ENCODE measurements at regions not wholly inside any gene's neighbourhood (a gene's known extent, or its start where the extent isn't known, plus 50 kb on each side); places are given as distances from the start of the nearest gene placed in this dataset.

DNA sequence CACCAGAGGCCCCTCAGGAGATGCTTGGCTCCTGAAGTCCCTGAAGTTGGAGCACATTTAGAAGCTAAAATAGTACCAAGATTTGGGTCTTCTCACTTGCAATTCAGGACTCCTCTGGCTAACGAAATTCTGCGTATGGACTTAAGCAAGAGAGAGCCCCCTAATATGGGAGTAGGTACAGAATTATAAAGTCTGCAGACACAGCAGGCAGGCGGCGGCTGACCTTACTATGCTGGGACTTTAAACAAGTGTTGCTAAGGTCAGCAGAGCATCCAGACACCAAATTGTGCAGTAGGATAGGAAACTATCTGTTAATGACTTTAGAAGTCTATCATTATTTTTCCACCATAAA is 104.5 kb upstream of the PDE4B start:
- no peak overlapping the region for H3K4me3 Mint-ChIP-seq
- H3K9me3 Mint-ChIP-seq = peaks cover 4% of the 10 kb centered on the region
- no peak for DNase-seq (ENCODE audit: extremely low spot score, unreplicated experiment)
- no peak overlapping the region for H3K27ac Mint-ChIP-seq
- H3K4me1 Mint-ChIP-seq (ENCODE audit: unreplicated experiment) = no peaks in the 10 kb centered on the region
- TF ChIP-seq CTCF (conservative IDR thresholded peaks at IDR 0.05) = no peak
- no peaks in the 10 kb centered on the region for H3K36me3 Mint-ChIP-seq
- H3K27me3 Mint-ChIP-seq = peaks cover 8% of the 10 kb centered on the region

DNA sequence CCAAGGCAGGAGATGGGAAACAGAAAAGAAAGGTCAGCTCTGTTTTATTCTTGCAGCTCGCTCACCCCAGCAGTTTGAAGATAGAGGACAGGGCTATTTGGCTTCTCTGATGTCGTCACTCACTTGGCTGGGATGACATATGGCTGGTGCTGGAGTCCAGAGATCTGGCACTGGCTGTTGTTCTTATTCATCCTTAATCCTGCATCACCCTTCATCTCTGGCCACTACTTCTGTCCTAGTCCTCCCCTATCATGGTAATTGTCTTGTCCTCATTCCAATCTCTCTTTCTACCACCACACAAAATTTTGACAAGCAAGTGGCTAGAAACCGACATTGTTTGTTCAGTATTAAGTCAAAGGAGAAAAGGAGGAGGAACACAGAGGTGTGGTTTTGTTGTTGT is 103.8 kb upstream of the PDE4B start:
- peaks cover 4% of the 10 kb centered on the region for H3K9me3 Mint-ChIP-seq
- no peaks in the 10 kb centered on the region for H3K36me3 Mint-ChIP-seq
- H3K4me3 Mint-ChIP-seq = no peak overlapping the region
- H3K27ac Mint-ChIP-seq = no peak overlapping the region
- H3K27me3 Mint-ChIP-seq = peaks cover 4% of the 10 kb centered on the region
- TF ChIP-seq CTCF (conservative IDR thresholded peaks at IDR 0.05) = no peak
- H3K4me1 Mint-ChIP-seq (ENCODE audit: unreplicated experiment) = no peaks in the 10 kb centered on the region
- DNase-seq (ENCODE audit: extremely low spot score, unreplicated experiment) = no peak

DNA sequence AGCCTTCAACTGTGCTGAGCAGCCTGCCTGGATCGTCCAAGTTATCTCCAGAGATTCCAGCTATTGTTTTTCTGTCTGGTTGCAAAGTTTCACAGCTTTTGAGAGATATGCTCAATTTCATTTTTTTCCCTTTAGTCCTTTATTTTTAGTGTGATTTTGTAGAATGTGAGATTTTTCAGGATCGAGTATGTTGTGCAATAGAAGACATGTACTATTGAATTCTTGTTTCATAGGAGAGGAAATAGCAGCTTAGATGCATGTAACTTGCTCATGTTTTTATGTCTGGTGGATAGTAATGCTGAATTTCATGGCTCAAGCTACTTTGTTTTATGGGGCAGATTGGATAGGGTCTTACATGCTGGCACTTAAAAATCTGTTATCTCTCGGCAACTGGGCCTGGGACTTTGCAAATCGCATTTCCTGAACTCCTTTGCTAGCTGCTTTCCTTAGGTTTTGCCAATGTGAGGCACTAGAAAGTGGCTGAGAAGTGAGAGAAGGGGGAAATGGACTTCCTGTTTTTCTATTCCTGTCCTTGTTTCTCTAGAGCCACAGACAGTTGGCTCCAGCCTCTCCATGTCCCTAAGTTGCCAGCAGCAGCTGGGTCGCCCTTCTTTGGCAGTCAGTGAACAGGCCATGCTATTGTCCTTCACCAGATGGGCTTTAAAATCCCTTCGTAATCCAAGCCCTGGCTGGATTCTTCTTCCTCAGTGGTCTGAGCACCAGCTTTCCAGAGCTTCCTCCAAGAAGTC is 101.4 kb upstream of the PDE4B start:
- TF ChIP-seq CTCF (conservative IDR thresholded peaks at IDR 0.05) = no peak
- no peaks in the 10 kb centered on the region for H3K4me1 Mint-ChIP-seq (ENCODE audit: unreplicated experiment)
- peaks cover 2% of the 10 kb centered on the region for H3K9me3 Mint-ChIP-seq
- H3K27ac Mint-ChIP-seq = no peak overlapping the region
- H3K4me3 Mint-ChIP-seq = no peak overlapping the region
- H3K36me3 Mint-ChIP-seq = no peaks in the 10 kb centered on the region
- H3K27me3 Mint-ChIP-seq = no peaks in the 10 kb centered on the region
- no peak for DNase-seq (ENCODE audit: extremely low spot score, unreplicated experiment)

- DNase-seq (ENCODE audit: extremely low spot score, unreplicated experiment) = no peak
- Mint-ChIP-seq H3K4me3 (no peak overlapping the region), H3K27me3 (no peaks in the 10 kb centered on the region), H3K9me3 (no peaks in the 10 kb centered on the region), H3K27ac (no peak overlapping the region), H3K36me3 (no peaks in the 10 kb centered on the region), H3K4me1 (ENCODE audit: unreplicated experiment) (no peaks in the 10 kb centered on the region)
- no peak for TF ChIP-seq CTCF (conservative IDR thresholded peaks at IDR 0.05)
Measured at GRCh38 chr1:65691972-65692371, 100.7 kb upstream of the PDE4B start.

DNA sequence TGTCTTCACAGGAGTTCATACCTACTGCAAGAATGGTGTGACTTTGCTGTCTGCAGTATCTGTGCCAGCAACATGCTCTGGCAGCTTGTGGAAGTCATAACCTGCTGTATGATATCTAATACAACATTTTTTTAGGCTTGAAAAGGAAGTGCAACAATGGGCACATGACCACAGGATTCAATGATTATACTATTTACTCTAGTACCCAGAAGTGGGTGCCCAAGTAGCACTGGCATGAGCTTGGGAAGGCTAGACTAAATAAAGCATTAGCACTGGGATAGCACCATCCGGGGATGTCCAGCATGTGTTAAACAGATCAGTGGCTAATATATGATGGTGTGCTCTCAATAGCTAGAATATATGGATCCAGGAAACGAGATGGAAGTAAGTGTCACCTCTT is 98.6 kb upstream of the PDE4B start:
- H3K4me1 Mint-ChIP-seq (ENCODE audit: unreplicated experiment) = no peaks in the 10 kb centered on the region
- no peaks in the 10 kb centered on the region for H3K9me3 Mint-ChIP-seq
- no peak for TF ChIP-seq CTCF (conservative IDR thresholded peaks at IDR 0.05)
- H3K4me3 Mint-ChIP-seq = no peak overlapping the region
- no peaks in the 10 kb centered on the region for H3K27me3 Mint-ChIP-seq
- no peaks in the 10 kb centered on the region for H3K36me3 Mint-ChIP-seq
- no peak for DNase-seq (ENCODE audit: extremely low spot score, unreplicated experiment)
- no peak overlapping the region for H3K27ac Mint-ChIP-seq

- no peaks in the 10 kb centered on the region for H3K9me3 Mint-ChIP-seq
- H3K4me1 Mint-ChIP-seq (ENCODE audit: unreplicated experiment) = no peaks in the 10 kb centered on the region
- peaks cover 3% of the 10 kb centered on the region for H3K27me3 Mint-ChIP-seq
- no peak for DNase-seq (ENCODE audit: extremely low spot score, unreplicated experiment)
- no peak overlapping the region for H3K4me3 Mint-ChIP-seq
- TF ChIP-seq CTCF (conservative IDR thresholded peaks at IDR 0.05) = no peak
- no peak overlapping the region for H3K27ac Mint-ChIP-seq
- no peaks in the 10 kb centered on the region for H3K36me3 Mint-ChIP-seq
Measured at GRCh38 chr1:65694933-65695332, 97.8 kb upstream of the PDE4B start.
